CD1c-positive myeloid dendritic cell (primary cell): ENCODE measurements at regions not wholly inside any gene's neighbourhood (a gene's known extent, or its start where the extent isn't known, plus 50 kb on each side); places are given as distances from the start of the nearest gene placed in this dataset.
"Not testable (repeated sequence)": the region's sequence is repeated elsewhere in the genome, so short reads cannot be mapped to it uniquely, and the experiment has no call there.

Experiments used
- DNase-seq: peaks from one replicate; pipeline ENCODE4 v3.0.0-alpha.2; 2016; ENCODE audit errors: extremely low spot score

GRCh38 chr1:73475316-73475870 lies 722.6 kb downstream of the LRRIQ3 start:
- DNase-seq: no peak

- no peak for DNase-seq
Observed at GRCh38 chr1:73472810-73473209, 725.2 kb downstream of the LRRIQ3 start.

- DNase-seq: no peak
Observed at GRCh38 chr1:73467731-73468130, 730.2 kb downstream of the LRRIQ3 start.

GRCh38 chr1:73463873-73464272 lies 734.1 kb downstream of the LRRIQ3 start:
- no peak for DNase-seq

GRCh38 chr1:73452522-73452921 lies 745.5 kb downstream of the LRRIQ3 start:
- DNase-seq: no peak

- not testable (repeated sequence) for DNase-seq
Observed at GRCh38 chr1:73450668-73451067, 747.3 kb downstream of the LRRIQ3 start.

- DNase-seq: no peak
Observed at GRCh38 chr1:73411479-73411878, 786.5 kb downstream of the LRRIQ3 start.

- DNase-seq: no peak
Observed at GRCh38 chr1:73401666-73402065, 796.3 kb downstream of the LRRIQ3 start.

- no peak for DNase-seq
Observed at GRCh38 chr1:73382966-73383365, 815.0 kb downstream of the LRRIQ3 start.

GRCh38 chr1:73366734-73367413 lies 831.1 kb downstream of the LRRIQ3 start:
- no peak for DNase-seq

- no peak for DNase-seq
Observed at GRCh38 chr1:73359001-73359400, 839.0 kb downstream of the LRRIQ3 start.

GRCh38 chr1:73356485-73356884 lies 841.5 kb downstream of the LRRIQ3 start:
- DNase-seq: no peak

GRCh38 chr1:73343947-73344346 lies 854.0 kb downstream of the LRRIQ3 start:
- DNase-seq: no peak

GRCh38 chr1:73333847-73334503 lies 864.0 kb downstream of the LRRIQ3 start:
- DNase-seq: no peak

- no peak for DNase-seq
Observed at GRCh38 chr1:73331726-73332125, 866.2 kb downstream of the LRRIQ3 start.

- DNase-seq: no peak
Observed at GRCh38 chr1:73327998-73328397, 870.0 kb downstream of the LRRIQ3 start.

GRCh38 chr1:73327180-73327793 lies 870.7 kb downstream of the LRRIQ3 start:
- DNase-seq: no peak

GRCh38 chr1:73326663-73327062 lies 871.3 kb downstream of the LRRIQ3 start:
- DNase-seq: no peak

- DNase-seq: no peak
Observed at GRCh38 chr1:73310797-73311381, 887.1 kb downstream of the LRRIQ3 start.

- DNase-seq: no peak
Observed at GRCh38 chr1:73306899-73307555, 890.9 kb downstream of the LRRIQ3 start.

- DNase-seq: no peak
Observed at GRCh38 chr1:73273886-73274285, 924.1 kb downstream of the LRRIQ3 start.

GRCh38 chr1:73245196-73245595 lies 952.8 kb downstream of the LRRIQ3 start:
- DNase-seq: not testable (repeated sequence)
